GM12878 (cell line): ENCODE measurements at regions not wholly inside any gene's neighbourhood (a gene's known extent, or its start where the extent isn't known, plus 50 kb on each side); places are given as distances from the start of the nearest gene placed in this dataset.
A peak's percentile ranks its signal among the peaks of the same experiment; 100 is the strongest.

ENCODE experiments used
- ASH2L ChIP-seq: fragments of 300-600, 200-600 bp; sonication (generic); IDR thresholded peaks from 2 replicates; pipeline ENCODE4 v1.6.1; 2017; ENCODE audit warnings: low read depth, mild to moderate bottlenecking, borderline replicate concordance
- CBX3 ChIP-seq: fragments of 200-600 bp; sonication (generic); IDR thresholded peaks from 2 replicates; pipeline ENCODE4 v1.6.1; 2016; ENCODE audit warnings: low read depth, borderline replicate concordance
- CTCF ChIP-seq, 3 experiments: IDR thresholded peaks in 2 of 3; conservative IDR thresholded peaks in 1 of 3; 2 replicates each; pipeline ENCODE4 v1.5.1; 2011; ENCODE audit warnings: low read depth in 3 of 3, low read length in 3 of 3, mild to moderate bottlenecking in 3 of 3, control low read depth in 2 of 3, moderate library complexity in 2 of 3, inconsistent platforms in 1 of 3, mixed read lengths in 1 of 3; ENCODE audit not compliant: control insufficient read depth in 2 of 3, insufficient read depth in 1 of 3; ENCODE audit errors: extremely low read depth in 1 of 3
- MAX ChIP-seq: IDR thresholded peaks from 2 replicates; pipeline ENCODE4 v1.6.1; 2012; ENCODE audit warnings: low read depth, low read length, improper control_type of control experiment
- MEF2B ChIP-seq: fragments of 450-650 bp; IDR thresholded peaks from 2 replicates; pipeline ENCODE4 v1.6.1; 2018; ENCODE audit warnings: mild to moderate bottlenecking, moderate library complexity; ENCODE audit not compliant: partially characterized antibody, poor library complexity, severe bottlenecking
- NFYA ChIP-seq: IDR thresholded peaks from 2 replicates; pipeline ENCODE4 v1.6.1; 2011; ENCODE audit warnings: low read depth, mild to moderate bottlenecking, low read length, improper control_type of control experiment, borderline replicate concordance
- NKRF ChIP-seq: fragments of 450-650 bp; conservative IDR thresholded peaks from 2 replicates; pipeline ENCODE4 v1.6.1; 2017; ENCODE audit warnings: mild to moderate bottlenecking, moderate library complexity
- PML ChIP-seq: IDR thresholded peaks from 2 replicates; pipeline ENCODE4 v1.6.1; 2012; ENCODE audit warnings: low read length, inconsistent platforms
- POLR2AphosphoS5 ChIP-seq: IDR thresholded peaks from 2 replicates; pipeline ENCODE4 v1.6.1; 2011; ENCODE audit warnings: mild to moderate bottlenecking, low read length, inconsistent platforms
- RB1 ChIP-seq: fragments of 450-650 bp; formaldehyde crosslinking; IDR thresholded peaks from 2 replicates; pipeline ENCODE4 v1.6.1; 2017; ENCODE audit warnings: mild to moderate bottlenecking, borderline replicate concordance
- SKIL ChIP-seq: fragments of 450-650 bp; IDR thresholded peaks from 2 replicates; pipeline ENCODE4 v1.6.1; 2017; ENCODE audit warnings: mild to moderate bottlenecking, low read depth, inconsistent platforms; ENCODE audit not compliant: poor library complexity, severe bottlenecking
- SPI1 ChIP-seq: IDR thresholded peaks from 2 replicates; pipeline ENCODE4 v1.6.1; 2011; ENCODE audit warnings: low read depth, mild to moderate bottlenecking, low read length, moderate library complexity, borderline replicate concordance; ENCODE audit not compliant: insufficient read depth
- TCF12 ChIP-seq: IDR thresholded peaks from 2 replicates; pipeline ENCODE4 v1.6.1; 2011; ENCODE audit warnings: low read depth, mild to moderate bottlenecking, low read length
- ZBED1 ChIP-seq: IDR thresholded peaks from 2 replicates; pipeline ENCODE4 v1.6.1; 2016; ENCODE audit warnings: borderline replicate concordance
- ZBTB4 ChIP-seq: fragments of 450-650 bp; formaldehyde crosslinking; IDR thresholded peaks from 2 replicates; pipeline ENCODE4 v1.4.0; 2022; ENCODE audit warnings: mild to moderate bottlenecking, moderate library complexity
- ZNF274 ChIP-seq: IDR thresholded peaks from one replicate; pipeline ENCODE4 v1.8.0; 2011; ENCODE audit not compliant: insufficient read length, insufficient read depth
- ZNF622 ChIP-seq: fragments of 450-650 bp; IDR thresholded peaks from 2 replicates; pipeline ENCODE4 v1.6.1; 2017; ENCODE audit warnings: mild to moderate bottlenecking, inconsistent platforms

- TF ChIP-seq NFYA (no peak), ZBTB4 (CRISPR knock-in tag) (no peak), CTCF (IDR thresholded peaks at IDR 0.05 in 2 of 3, conservative IDR thresholded peaks at IDR 0.05 in 1 of 3; ENCODE audit: control insufficient read depth in 2 of 3, extremely low read depth in 1 of 3, insufficient read depth in 1 of 3, low read depth in 3 of 3, low read length in 3 of 3) (no peak), ZNF274 (no peak), NKRF (no peak), POLR2AphosphoS5 (no peak), MEF2B (peak; percentile 38), TCF12 (no peak), ASH2L (no peak), SPI1 (peak; percentile 40; the same call in 1 of the 2 replicates), ZNF622 (no peak), ZBED1 (peak; percentile 41; the same call in 1 of the 2 replicates), CBX3 (no peak), MAX (no peak), SKIL (peak; percentile 85), PML (no peak), RB1 (no peak)
Observed at GRCh38 chr2:57990118-57990725, 56.4 kb upstream of the VRK2 start (continued).
